ENCODE measurements at regions not wholly inside any gene's neighbourhood (a gene's known extent, or its start where the extent isn't known, plus 50 kb on each side); places are given as distances from the start of the nearest gene placed in this dataset.

- no peak for TF ChIP-seq POLR2AphosphoS5 (IDR thresholded peaks at IDR 0.05; ENCODE audit: low read depth, low read length)
- TF ChIP-seq POLR2A (IDR thresholded peaks at IDR 0.05; ENCODE audit: low read depth, low read length): no peak
- TF ChIP-seq POU2F2 (IDR thresholded peaks at IDR 0.05; ENCODE audit: low read depth, low read length): no peak
- TF ChIP-seq TAF1 (IDR thresholded peaks at IDR 0.05; ENCODE audit: low read depth, low read length): no peak
- TF ChIP-seq PAX5 (IDR thresholded peaks at IDR 0.05; ENCODE audit: insufficient read depth, low read length, severe bottlenecking): no peak
- no peak for TF ChIP-seq SPI1 (IDR thresholded peaks at IDR 0.05; ENCODE audit: low read depth, low read length)
- no peak for DNase-seq (ENCODE audit: insufficient read length, low spot score)
- FAIRE-seq: no peak
Measured at GRCh38 chr22:44431256-44431655, 66.8 kb downstream of the RTL6 start.

DNA sequence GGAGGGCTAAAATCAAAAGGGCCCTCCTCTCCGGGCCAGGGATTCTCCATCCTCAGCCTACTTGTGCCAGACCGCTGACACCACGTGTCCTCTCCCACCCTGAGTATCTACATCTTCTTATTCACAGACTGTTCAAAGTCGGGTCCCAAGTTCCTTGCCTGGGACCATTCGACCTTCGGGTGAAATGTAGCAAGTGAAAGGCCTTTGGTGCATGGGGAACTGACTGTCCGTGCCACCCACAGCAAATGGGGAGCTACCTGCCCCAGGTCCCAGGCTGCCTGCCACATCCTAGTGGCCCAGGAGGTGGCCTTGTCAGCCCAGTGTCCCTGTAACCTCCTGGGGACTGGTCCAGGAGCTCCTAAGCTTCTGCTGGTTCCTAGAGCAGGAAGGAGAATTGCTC, 67.3 kb downstream of the RTL6 start:
- no peak for FAIRE-seq
- TF ChIP-seq PAX5 (IDR thresholded peaks at IDR 0.05; ENCODE audit: insufficient read depth, low read length, severe bottlenecking) (no peak), SPI1 (IDR thresholded peaks at IDR 0.05; ENCODE audit: low read depth, low read length) (no peak), POLR2AphosphoS5 (IDR thresholded peaks at IDR 0.05; ENCODE audit: low read depth, low read length) (no peak), TAF1 (IDR thresholded peaks at IDR 0.05; ENCODE audit: low read depth, low read length) (no peak), POLR2A (IDR thresholded peaks at IDR 0.05; ENCODE audit: low read depth, low read length) (no peak), POU2F2 (IDR thresholded peaks at IDR 0.05; ENCODE audit: low read depth, low read length) (no peak)

DNA sequence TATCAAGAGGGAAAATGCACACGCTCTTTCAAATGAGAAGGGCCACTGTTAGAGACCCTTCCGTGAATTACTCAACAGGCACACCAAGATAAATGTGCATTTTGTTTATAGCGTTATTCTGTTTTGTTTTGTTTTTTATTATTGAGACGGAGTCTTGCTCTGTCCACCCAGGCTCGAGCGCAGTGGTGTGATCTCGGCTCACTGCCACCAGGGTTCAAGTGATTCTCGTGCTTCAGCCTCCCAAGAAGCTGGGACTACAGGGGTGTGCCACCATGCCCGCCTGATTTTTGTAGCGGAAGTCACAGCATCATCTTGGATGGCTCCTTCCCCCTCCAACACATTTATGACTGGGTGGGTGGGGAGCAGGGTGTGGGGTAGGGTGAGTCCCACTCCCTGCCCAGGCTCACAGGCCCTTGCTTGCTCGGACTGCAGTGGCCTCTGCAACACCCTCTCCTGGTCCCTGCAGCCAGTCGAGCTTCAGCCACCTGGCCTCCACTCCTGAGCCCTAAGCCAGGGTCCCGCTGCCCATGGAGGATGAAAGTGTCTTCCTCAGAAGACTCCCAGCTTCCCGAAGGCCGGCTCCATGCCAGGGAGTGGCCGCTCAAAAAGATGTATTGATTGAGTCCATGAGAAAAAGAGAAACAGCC, 68.0 kb downstream of the RTL6 start:
- FAIRE-seq (no peak), DNase-seq (ENCODE audit: insufficient read length, low spot score) (no peak)
- TF ChIP-seq TAF1 (IDR thresholded peaks at IDR 0.05; ENCODE audit: low read depth, low read length) (no peak), PAX5 (IDR thresholded peaks at IDR 0.05; ENCODE audit: insufficient read depth, low read length, severe bottlenecking) (no peak), POU2F2 (IDR thresholded peaks at IDR 0.05; ENCODE audit: low read depth, low read length) (no peak), POLR2A (IDR thresholded peaks at IDR 0.05; ENCODE audit: low read depth, low read length) (no peak), POLR2AphosphoS5 (IDR thresholded peaks at IDR 0.05; ENCODE audit: low read depth, low read length) (no peak), SPI1 (IDR thresholded peaks at IDR 0.05; ENCODE audit: low read depth, low read length) (no peak)

More for the DNA sequence above, 67.3 kb downstream of the RTL6 start:
- DNase-seq (ENCODE audit: insufficient read length, low spot score): no peak

GRCh38 chr22:44428941-44429830, 68.8 kb downstream of the RTL6 start:
- DNase-seq (ENCODE audit: insufficient read length, low spot score): no peak
- no peak for FAIRE-seq
- TF ChIP-seq TAF1 (IDR thresholded peaks at IDR 0.05; ENCODE audit: low read depth, low read length) (no peak), POLR2A (IDR thresholded peaks at IDR 0.05; ENCODE audit: low read depth, low read length) (no peak), PAX5 (IDR thresholded peaks at IDR 0.05; ENCODE audit: insufficient read depth, low read length, severe bottlenecking) (no peak), SPI1 (IDR thresholded peaks at IDR 0.05; ENCODE audit: low read depth, low read length) (no peak), POU2F2 (IDR thresholded peaks at IDR 0.05; ENCODE audit: low read depth, low read length) (no peak)

- no peak for TF ChIP-seq PAX5 (IDR thresholded peaks at IDR 0.05; ENCODE audit: insufficient read depth, low read length, severe bottlenecking)
- no peak for TF ChIP-seq POLR2A (IDR thresholded peaks at IDR 0.05; ENCODE audit: low read depth, low read length)
- no peak for TF ChIP-seq POU2F2 (IDR thresholded peaks at IDR 0.05; ENCODE audit: low read depth, low read length)
- no peak for TF ChIP-seq SPI1 (IDR thresholded peaks at IDR 0.05; ENCODE audit: low read depth, low read length)
- TF ChIP-seq POLR2AphosphoS5 (IDR thresholded peaks at IDR 0.05; ENCODE audit: low read depth, low read length): no peak
- no peak for TF ChIP-seq TAF1 (IDR thresholded peaks at IDR 0.05; ENCODE audit: low read depth, low read length)
- DNase-seq (ENCODE audit: insufficient read length, low spot score): no peak
- FAIRE-seq: no peak
Measured at GRCh38 chr22:44427611-44428470, 70.2 kb downstream of the RTL6 start.

- TF ChIP-seq POLR2AphosphoS5 (IDR thresholded peaks at IDR 0.05; ENCODE audit: low read depth, low read length) (no peak), PAX5 (IDR thresholded peaks at IDR 0.05; ENCODE audit: insufficient read depth, low read length, severe bottlenecking) (no peak), TAF1 (IDR thresholded peaks at IDR 0.05; ENCODE audit: low read depth, low read length) (no peak), SPI1 (IDR thresholded peaks at IDR 0.05; ENCODE audit: low read depth, low read length) (no peak), POU2F2 (IDR thresholded peaks at IDR 0.05; ENCODE audit: low read depth, low read length) (no peak), POLR2A (IDR thresholded peaks at IDR 0.05; ENCODE audit: low read depth, low read length) (no peak)
- no peak for FAIRE-seq
- no peak for DNase-seq (ENCODE audit: insufficient read length, low spot score)
Measured at GRCh38 chr22:44426981-44427380, 71.1 kb downstream of the RTL6 start.

GRCh38 chr22:44425694-44426045, 72.4 kb downstream of the RTL6 start:
- TF ChIP-seq POU2F2 (IDR thresholded peaks at IDR 0.05; ENCODE audit: low read depth, low read length) (no peak), POLR2A (IDR thresholded peaks at IDR 0.05; ENCODE audit: low read depth, low read length) (no peak), SPI1 (IDR thresholded peaks at IDR 0.05; ENCODE audit: low read depth, low read length) (no peak), POLR2AphosphoS5 (IDR thresholded peaks at IDR 0.05; ENCODE audit: low read depth, low read length) (no peak), PAX5 (IDR thresholded peaks at IDR 0.05; ENCODE audit: insufficient read depth, low read length, severe bottlenecking) (no peak), TAF1 (IDR thresholded peaks at IDR 0.05; ENCODE audit: low read depth, low read length) (no peak)
- FAIRE-seq (no peak), DNase-seq (ENCODE audit: insufficient read length, low spot score) (no peak)

DNA sequence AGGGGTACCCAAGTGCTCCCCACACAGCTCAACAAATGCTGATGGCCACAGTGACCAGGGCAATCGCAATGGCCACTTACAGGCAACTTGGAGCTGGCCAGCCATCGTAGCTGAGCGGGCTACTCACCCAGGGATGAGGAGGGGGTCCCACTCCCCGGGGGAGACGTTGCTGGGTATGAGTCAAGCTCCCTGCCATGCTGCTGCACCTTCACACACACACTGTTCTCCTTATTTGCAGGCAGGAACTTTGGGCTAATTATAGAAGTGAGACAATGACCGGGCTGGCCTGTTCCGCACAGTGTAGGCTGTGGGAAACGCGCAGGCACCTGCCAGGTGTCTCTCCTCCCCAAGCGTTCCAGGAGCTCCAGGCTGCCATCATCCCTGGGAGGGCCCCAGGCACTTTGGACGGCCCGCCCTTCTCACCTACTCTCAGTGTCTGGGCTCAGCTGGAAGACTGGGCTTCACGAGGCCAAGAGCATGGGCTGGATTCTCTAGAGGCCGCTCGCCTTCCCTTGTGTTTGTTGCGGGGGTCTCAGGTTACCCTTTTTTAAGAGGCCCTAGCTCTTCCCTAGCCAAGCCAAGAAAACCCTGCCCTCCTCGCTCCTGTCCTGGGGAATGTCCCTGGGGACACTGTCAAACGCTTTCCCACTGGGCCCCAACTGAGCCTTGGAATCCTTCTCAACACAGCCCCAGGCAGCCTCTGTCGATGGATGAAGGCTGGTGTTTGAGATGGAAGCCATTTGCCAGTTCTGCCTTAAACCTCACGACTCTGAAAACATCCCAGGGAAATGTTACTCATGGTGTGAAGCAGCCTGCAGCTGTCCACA, 73.0 kb downstream of the RTL6 start:
- DNase-seq (ENCODE audit: insufficient read length, low spot score) (no peak), FAIRE-seq (no peak)
- TF ChIP-seq POLR2A (IDR thresholded peaks at IDR 0.05; ENCODE audit: low read depth, low read length): no peak
- TF ChIP-seq POLR2AphosphoS5 (IDR thresholded peaks at IDR 0.05; ENCODE audit: low read depth, low read length): no peak
- no peak for TF ChIP-seq PAX5 (IDR thresholded peaks at IDR 0.05; ENCODE audit: insufficient read depth, low read length, severe bottlenecking)
- no peak for TF ChIP-seq TAF1 (IDR thresholded peaks at IDR 0.05; ENCODE audit: low read depth, low read length)
- TF ChIP-seq POU2F2 (IDR thresholded peaks at IDR 0.05; ENCODE audit: low read depth, low read length): no peak
- no peak for TF ChIP-seq SPI1 (IDR thresholded peaks at IDR 0.05; ENCODE audit: low read depth, low read length)
